Spinal cord (tissue), 9 donors: ENCODE measurements at regions not wholly inside any gene's neighbourhood (a gene's known extent, or its start where the extent isn't known, plus 50 kb on each side); places are given as distances from the start of the nearest gene placed in this dataset.
"Not testable (repeated sequence)": the region's sequence is repeated elsewhere in the genome, so short reads cannot be mapped to it uniquely, and the experiment has no call there.

Experiments
- DNase-seq, 6 donors: peaks; one replicate each; pipeline versions ENCODE4 v3.0.0 to v3.0.0-alpha.2; 2013 to 2015; ENCODE audit warnings: low spot score in 6 of 6, low read depth in 4 of 6
- H3K27ac ChIP-seq: one replicate; pipeline ENCODE4 v1.5.1; 2013; ENCODE audit warnings: low read depth, low read length, control low read depth
- H3K27me3 ChIP-seq: one replicate; pipeline ENCODE4 v1.6.1; 2013; ENCODE audit warnings: low read length; ENCODE audit not compliant: control insufficient read depth, insufficient read depth
- H3K36me3 ChIP-seq: one replicate; pipeline ENCODE4 v1.6.1; 2013; ENCODE audit warnings: low read length; ENCODE audit not compliant: control insufficient read depth, insufficient read depth
- H3K4me1 ChIP-seq: one replicate; pipeline ENCODE4 v1.6.1; 2013; ENCODE audit warnings: low read length; ENCODE audit not compliant: control insufficient read depth, insufficient read depth
- H3K4me3 ChIP-seq: one replicate; pipeline ENCODE4 v1.5.1; 2013; ENCODE audit warnings: low read depth, low read length, control low read depth
- H3K9me3 ChIP-seq: one replicate; pipeline ENCODE4 v1.6.1; 2013; ENCODE audit warnings: low read length; ENCODE audit not compliant: control insufficient read depth, insufficient read depth
- WGBS: methylation state at CpG from one replicate; pipeline ENCODE4 v1.1.5; 2013; ENCODE audit warnings: missing lambda C conversion rate; ENCODE audit not compliant: insufficient coverage; 5-methylcytosine and 5-hydroxymethylcytosine counted together
- donor health status: healthy.

- H3K9me3 ChIP-seq: no peaks in the 10 kb centered on the region
- peaks cover 4% of the 10 kb centered on the region for H3K36me3 ChIP-seq
- H3K4me3 ChIP-seq: no peak overlapping the region
- H3K27me3 ChIP-seq: no peaks in the 10 kb centered on the region
- WGBS: no CpG with 5 or more reads among the region's 5 CpGs
- no peak overlapping the region for H3K27ac ChIP-seq
- H3K4me1 ChIP-seq: peaks cover 7% of the 10 kb centered on the region
- DNase-seq: no peak
Measured at GRCh38 chr18:46179306-46179705, 75.1 kb downstream of the HAUS1 start.

GRCh38 chr18:46182633-46183358 lies 78.6 kb downstream of the HAUS1 start:
- WGBS: no CpG with 5 or more reads among the region's 3 CpGs
- Histone ChIP-seq H3K36me3 (no peaks in the 10 kb centered on the region), H3K27me3 (no peaks in the 10 kb centered on the region), H3K9me3 (no peaks in the 10 kb centered on the region), H3K27ac (no peak overlapping the region), H3K4me1 (no peaks in the 10 kb centered on the region), H3K4me3 (no peak overlapping the region)
- DNase-seq: no peak

DNA sequence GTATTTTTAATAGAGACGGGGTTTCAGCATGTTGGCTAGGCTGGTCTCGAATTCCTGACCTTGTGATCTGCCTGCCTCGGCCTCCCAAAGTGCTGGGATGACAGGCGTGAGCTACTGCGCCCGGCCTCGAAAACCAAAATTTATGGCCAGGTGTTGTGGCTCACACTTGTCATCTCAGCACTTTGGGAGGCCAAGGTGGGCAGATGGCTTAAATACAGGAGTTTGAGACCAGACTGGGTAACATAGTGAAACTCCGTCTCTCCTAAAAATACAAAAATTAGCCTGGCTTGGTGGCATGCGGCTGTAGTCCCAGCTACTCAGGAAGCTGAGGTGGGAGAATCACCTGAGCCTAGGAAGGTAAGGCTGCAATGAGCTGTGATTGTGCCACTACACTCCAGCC lies 80.1 kb downstream of the HAUS1 start:
- not testable (repeated sequence) for DNase-seq, H3K9me3 ChIP-seq, H3K4me1 ChIP-seq, H3K27me3 ChIP-seq, H3K4me3 ChIP-seq, H3K36me3 ChIP-seq, H3K27ac ChIP-seq
- WGBS: 97% methylated on average over 6 of the region's 9 CpGs

- no peaks in the 10 kb centered on the region for H3K9me3 ChIP-seq
- H3K27me3 ChIP-seq: no peaks in the 10 kb centered on the region
- H3K36me3 ChIP-seq: peaks cover 3% of the 10 kb centered on the region
- no peak overlapping the region for H3K27ac ChIP-seq
- no peak overlapping the region for H3K4me3 ChIP-seq
- no peaks in the 10 kb centered on the region for H3K4me1 ChIP-seq
- no peak for DNase-seq
- no CpG with 5 or more reads among the region's 1 CpG for WGBS
Measured at GRCh38 chr18:46184727-46185126, 80.5 kb downstream of the HAUS1 start.

GRCh38 chr18:46190667-46191066 lies 86.5 kb downstream of the HAUS1 start:
- H3K27me3 ChIP-seq: no peaks in the 10 kb centered on the region

DNA sequence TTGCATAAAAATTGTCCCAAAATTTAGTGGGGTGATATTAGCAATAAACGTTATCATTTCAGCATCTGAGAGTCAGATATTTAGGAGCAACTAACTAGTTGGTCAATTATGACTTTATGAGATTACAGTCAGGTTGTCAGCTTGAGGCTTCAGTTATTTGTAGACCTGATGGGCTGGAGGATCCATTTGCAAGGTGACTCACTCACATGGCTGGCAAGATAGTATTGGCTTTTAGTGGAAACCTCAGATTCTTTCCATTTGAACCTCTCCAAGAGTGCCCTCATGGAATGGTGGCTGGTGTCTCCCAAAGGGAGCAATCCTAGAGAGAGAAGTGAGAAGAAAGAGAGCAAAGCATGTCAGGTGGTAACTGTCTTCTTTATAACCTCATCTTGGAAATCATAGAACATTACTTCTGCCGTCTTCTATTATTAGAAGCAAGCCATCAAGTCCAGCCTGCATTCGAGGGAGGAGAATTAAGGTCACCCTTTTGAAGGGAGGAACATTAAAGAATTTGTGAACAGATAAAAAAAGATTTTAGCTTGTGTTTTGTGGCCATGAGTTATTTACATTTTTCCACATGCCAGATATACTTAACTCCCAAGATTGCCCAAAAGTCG lies 92.5 kb downstream of the HAUS1 start:
- H3K4me3 ChIP-seq: no peak overlapping the region
- WGBS: 100% methylated on average over 1 of the region's 4 CpGs
- no peaks in the 10 kb centered on the region for H3K4me1 ChIP-seq
- H3K9me3 ChIP-seq: no peaks in the 10 kb centered on the region
- H3K27ac ChIP-seq: no peak overlapping the region
- H3K36me3 ChIP-seq: no peaks in the 10 kb centered on the region
- no peak for DNase-seq
- no peaks in the 10 kb centered on the region for H3K27me3 ChIP-seq

More at GRCh38 chr18:46190667-46191066, 86.5 kb downstream of the HAUS1 start:
- 90% methylated on average over 2 of the region's 2 CpGs for WGBS
- Histone ChIP-seq H3K36me3 (peaks cover 3% of the 10 kb centered on the region), H3K4me3 (no peak overlapping the region), H3K9me3 (no peaks in the 10 kb centered on the region), H3K4me1 (no peaks in the 10 kb centered on the region), H3K27ac (no peak overlapping the region)
- no peak for DNase-seq

- Histone ChIP-seq H3K4me1 (no peaks in the 10 kb centered on the region), H3K27ac (no peak overlapping the region), H3K9me3 (no peaks in the 10 kb centered on the region), H3K4me3 (no peak overlapping the region), H3K36me3 (no peaks in the 10 kb centered on the region), H3K27me3 (no peaks in the 10 kb centered on the region)
- no peak for DNase-seq
- WGBS: no CpG with 5 or more reads among the region's 8 CpGs
Measured at GRCh38 chr18:46199515-46200147, 95.4 kb downstream of the HAUS1 start.

- WGBS: 96% methylated on average over 6 of the region's 11 CpGs
- not testable (repeated sequence) for H3K9me3 ChIP-seq, H3K27ac ChIP-seq, H3K27me3 ChIP-seq, H3K4me3 ChIP-seq, DNase-seq, H3K4me1 ChIP-seq, H3K36me3 ChIP-seq
Measured at GRCh38 chr18:46200178-46201055, 96.2 kb downstream of the HAUS1 start.

GRCh38 chr18:46204143-46204542 lies 100.0 kb downstream of the HAUS1 start:
- Histone ChIP-seq H3K9me3 (no peaks in the 10 kb centered on the region), H3K27ac (no peak overlapping the region), H3K4me3 (no peak overlapping the region), H3K36me3 (no peaks in the 10 kb centered on the region), H3K27me3 (no peaks in the 10 kb centered on the region), H3K4me1 (no peaks in the 10 kb centered on the region)
- DNase-seq: no peak
